Stimulated activated naive B cell treated with anti-CD40 and anti-IgM and Interleukin-4, amounts not matched to agents 10 μg/mL and 1 μg/mL and 100 μg/mL, for 72 hours (primary cell): ENCODE measurements at regions not wholly inside any gene's neighbourhood (a gene's known extent, or its start where the extent isn't known, plus 50 kb on each side); places are given as distances from the start of the nearest gene placed in this dataset.

Experiments used
- ATAC-seq, 2 donors: fragments of 150-1000 bp; cut with Tn5 transposase; replicated peaks; 2 replicates each; pipeline ENCODE4 v1.10.0; 2021; ENCODE audit warnings: moderate library complexity in 1 of 2
- DNase-seq: peaks from one replicate; pipeline ENCODE4 v3.0.0; 2021
- H3K27ac Mint-ChIP-seq: one replicate; pipeline ENCODE4 v1.8.0; 2022; ENCODE audit warnings: mild to moderate bottlenecking, mixed read lengths
- H3K27me3 Mint-ChIP-seq, 2 donors: one replicate each; pipeline ENCODE4 v1.8.0; 2022; ENCODE audit warnings: mixed read lengths in 2 of 2
- H3K36me3 Mint-ChIP-seq, 2 donors: one replicate each; pipeline ENCODE4 v1.8.0; 2022; ENCODE audit warnings: mixed read lengths in 2 of 2, mild to moderate bottlenecking in 1 of 2
- H3K4me1 Mint-ChIP-seq, 2 donors: one replicate each; pipeline ENCODE4 v1.8.0; 2022; ENCODE audit warnings: mixed read lengths in 2 of 2, mild to moderate bottlenecking in 1 of 2
- H3K4me3 Mint-ChIP-seq, 2 donors: one replicate each; pipeline ENCODE4 v1.8.0; 2022; ENCODE audit warnings: mild to moderate bottlenecking in 2 of 2, mixed read lengths in 2 of 2, moderate library complexity in 1 of 2
- H3K9me3 Mint-ChIP-seq, 2 donors: one replicate each; pipeline ENCODE4 v1.8.0; 2022; ENCODE audit warnings: mixed read lengths in 2 of 2, mild to moderate bottlenecking in 1 of 2

GRCh38 chr10:70939441-70940003, 51.2 kb upstream of the PCBD1 start:
- peaks cover 7 to 9% of the 10 kb centered on the region in 2 donors for H3K27me3 Mint-ChIP-seq
- H3K9me3 Mint-ChIP-seq, result no peaks in the 10 kb centered on the region
- no peak overlapping the region for H3K4me3 Mint-ChIP-seq
- H3K4me1 Mint-ChIP-seq, result no peaks in the 10 kb centered on the region
- H3K27ac Mint-ChIP-seq, result no peak overlapping the region
- DNase-seq, result no peak
- no peaks in the 10 kb centered on the region for H3K36me3 Mint-ChIP-seq
- ATAC-seq, result no peak

- ATAC-seq (no peak), DNase-seq (no peak)
- Mint-ChIP-seq H3K9me3 (no peaks in the 10 kb centered on the region), H3K27me3 (peaks cover 7 to 22% of the 10 kb centered on the region in 2 donors), H3K4me3 (no peak overlapping the region), H3K36me3 (no peaks in the 10 kb centered on the region), H3K4me1 (no peaks in the 10 kb centered on the region), H3K27ac (no peak overlapping the region)
Measured at GRCh38 chr10:70940834-70941568, 52.6 kb upstream of the PCBD1 start.

- Mint-ChIP-seq H3K27me3 (peaks cover 7 to 23% of the 10 kb centered on the region in 2 donors), H3K36me3 (no peaks in the 10 kb centered on the region), H3K4me3 (no peak overlapping the region), H3K9me3 (no peaks in the 10 kb centered on the region), H3K4me1 (no peaks in the 10 kb centered on the region), H3K27ac (no peak overlapping the region)
- peak in 1 of 2 donors; percentile 39 for ATAC-seq
- no peak for DNase-seq
Measured at GRCh38 chr10:70942125-70942524, 53.8 kb upstream of the PCBD1 start.

- H3K9me3 Mint-ChIP-seq, result no peaks in the 10 kb centered on the region
- DNase-seq (no peak), ATAC-seq (no peak)
- peaks cover 7 to 23% of the 10 kb centered on the region in 2 donors for H3K27me3 Mint-ChIP-seq
- no peak overlapping the region for H3K27ac Mint-ChIP-seq
- H3K4me1 Mint-ChIP-seq, result no peaks in the 10 kb centered on the region
- H3K36me3 Mint-ChIP-seq, result no peaks in the 10 kb centered on the region
- H3K4me3 Mint-ChIP-seq, result no peak overlapping the region
Measured at GRCh38 chr10:70942725-70943124, 54.4 kb upstream of the PCBD1 start.

- peaks cover 7 to 23% of the 10 kb centered on the region in 2 donors for H3K27me3 Mint-ChIP-seq
- no peaks in the 10 kb centered on the region for H3K9me3 Mint-ChIP-seq
- H3K4me1 Mint-ChIP-seq, result no peaks in the 10 kb centered on the region
- no peaks in the 10 kb centered on the region for H3K36me3 Mint-ChIP-seq
- H3K4me3 Mint-ChIP-seq, result no peak overlapping the region
- ATAC-seq, result no peak
- DNase-seq, result no peak
- no peak overlapping the region for H3K27ac Mint-ChIP-seq
Measured at GRCh38 chr10:70943249-70943648, 54.9 kb upstream of the PCBD1 start.

- H3K27ac Mint-ChIP-seq, result no peak overlapping the region
- DNase-seq, result no peak
- H3K4me3 Mint-ChIP-seq, result no peak overlapping the region
- H3K4me1 Mint-ChIP-seq, result no peaks in the 10 kb centered on the region
- H3K9me3 Mint-ChIP-seq, result no peaks in the 10 kb centered on the region
- peaks cover 6 to 23% of the 10 kb centered on the region in 2 donors for H3K27me3 Mint-ChIP-seq
- ATAC-seq, result no peak
- no peaks in the 10 kb centered on the region for H3K36me3 Mint-ChIP-seq
Measured at GRCh38 chr10:70943841-70944466, 55.6 kb upstream of the PCBD1 start.

GRCh38 chr10:70950037-70950436, 61.7 kb upstream of the PCBD1 start:
- H3K9me3 Mint-ChIP-seq, result no peaks in the 10 kb centered on the region
- no peaks in the 10 kb centered on the region for H3K36me3 Mint-ChIP-seq
- H3K27me3 Mint-ChIP-seq, result peaks cover 6 to 17% of the 10 kb centered on the region in 2 donors
- no peak overlapping the region for H3K4me3 Mint-ChIP-seq
- no peak for DNase-seq
- H3K27ac Mint-ChIP-seq, result no peak overlapping the region
- H3K4me1 Mint-ChIP-seq, result peaks cover 0 to 5% of the 10 kb centered on the region in 2 donors
- ATAC-seq, result no peak

GRCh38 chr10:70950801-70951200, 62.4 kb upstream of the PCBD1 start:
- Mint-ChIP-seq H3K4me3 (no peak overlapping the region), H3K27ac (no peak overlapping the region), H3K27me3 (peaks cover 6 to 10% of the 10 kb centered on the region in 2 donors), H3K4me1 (peaks cover 0 to 5% of the 10 kb centered on the region in 2 donors), H3K9me3 (no peaks in the 10 kb centered on the region), H3K36me3 (no peaks in the 10 kb centered on the region)
- ATAC-seq, result no peak
- DNase-seq, result no peak

- H3K27me3 Mint-ChIP-seq, result peaks cover 7 to 13% of the 10 kb centered on the region in 2 donors
- no peak overlapping the region for H3K27ac Mint-ChIP-seq
- H3K9me3 Mint-ChIP-seq, result no peaks in the 10 kb centered on the region
- ATAC-seq (no peak), DNase-seq (no peak)
- peaks cover 0 to 5% of the 10 kb centered on the region in 2 donors for H3K4me1 Mint-ChIP-seq
- H3K4me3 Mint-ChIP-seq, result no peak overlapping the region
- H3K36me3 Mint-ChIP-seq, result no peaks in the 10 kb centered on the region
Measured at GRCh38 chr10:70952401-70952800, 64.0 kb upstream of the PCBD1 start.

GRCh38 chr10:70952921-70953320, 64.6 kb upstream of the PCBD1 start:
- H3K36me3 Mint-ChIP-seq, result no peaks in the 10 kb centered on the region
- no peak for ATAC-seq
- H3K27ac Mint-ChIP-seq, result no peak overlapping the region
- H3K27me3 Mint-ChIP-seq, result peaks cover 7 to 13% of the 10 kb centered on the region in 2 donors
- H3K9me3 Mint-ChIP-seq, result no peaks in the 10 kb centered on the region
- H3K4me1 Mint-ChIP-seq, result peaks cover 0 to 5% of the 10 kb centered on the region in 2 donors
- DNase-seq, result no peak
- H3K4me3 Mint-ChIP-seq, result no peak overlapping the region

GRCh38 chr10:70954381-70955176, 66.2 kb upstream of the PCBD1 start:
- Mint-ChIP-seq H3K27ac (no peak overlapping the region), H3K27me3 (peaks cover 4 to 13% of the 10 kb centered on the region in 2 donors), H3K9me3 (no peaks in the 10 kb centered on the region), H3K4me1 (peaks cover 0 to 5% of the 10 kb centered on the region in 2 donors), H3K36me3 (no peaks in the 10 kb centered on the region), H3K4me3 (no peak overlapping the region)
- no peak for ATAC-seq
- DNase-seq, result no peak

GRCh38 chr10:70956029-70956759, 67.8 kb upstream of the PCBD1 start:
- H3K9me3 Mint-ChIP-seq, result no peaks in the 10 kb centered on the region
- DNase-seq, result no peak
- H3K36me3 Mint-ChIP-seq, result no peaks in the 10 kb centered on the region
- no peak for ATAC-seq
- H3K27me3 Mint-ChIP-seq, result peaks cover 0 to 13% of the 10 kb centered on the region in 2 donors
- no peak overlapping the region for H3K27ac Mint-ChIP-seq
- H3K4me3 Mint-ChIP-seq, result no peak overlapping the region
- H3K4me1 Mint-ChIP-seq, result no peaks in the 10 kb centered on the region

GRCh38 chr10:70958396-70958795, 70.0 kb upstream of the PCBD1 start:
- DNase-seq (no peak), ATAC-seq (no peak)
- H3K36me3 Mint-ChIP-seq, result no peaks in the 10 kb centered on the region
- no peaks in the 10 kb centered on the region for H3K9me3 Mint-ChIP-seq
- no peaks in the 10 kb centered on the region for H3K4me1 Mint-ChIP-seq
- H3K27ac Mint-ChIP-seq, result no peak overlapping the region
- no peak overlapping the region for H3K4me3 Mint-ChIP-seq
- H3K27me3 Mint-ChIP-seq, result peaks cover 5 to 15% of the 10 kb centered on the region in 2 donors

- no peaks in the 10 kb centered on the region for H3K36me3 Mint-ChIP-seq
- H3K4me3 Mint-ChIP-seq, result no peak overlapping the region
- H3K27me3 Mint-ChIP-seq, result peaks cover 9 to 14% of the 10 kb centered on the region in 2 donors
- DNase-seq, result no peak
- H3K4me1 Mint-ChIP-seq, result no peaks in the 10 kb centered on the region
- ATAC-seq, result no peak
- no peaks in the 10 kb centered on the region for H3K9me3 Mint-ChIP-seq
- H3K27ac Mint-ChIP-seq, result no peak overlapping the region
Measured at GRCh38 chr10:70960316-70960715, 72.0 kb upstream of the PCBD1 start.
